Lung (tissue), 1 donor: ENCODE measurements at regions not wholly inside any gene's neighbourhood (a gene's known extent, or its start where the extent isn't known, plus 50 kb on each side); places are given as distances from the start of the nearest gene placed in this dataset. TPM values are rescaled to one million over a fixed set of nuclear protein-coding genes. Genes with fewer than 3 reads are reported as not detected.

Source experiments
- small RNA-seq: library from RNA; depleted of rRNA; stranded (forward); fragments of <200 nt; gene quantifications from one replicate; pipeline ENCODE3, GENCODE V24; 2014; ENCODE audit warnings: low replicate concordance

Small RNA genes in the stretch of these regions (small RNA-seq; reads per million reads assigned to genes)
- not detected for gene RF00019
